Ishikawa (cell line): ENCODE measurements at regions not wholly inside any gene's neighbourhood (a gene's known extent, or its start where the extent isn't known, plus 50 kb on each side); places are given as distances from the start of the nearest gene placed in this dataset.

Experiments
- CEBPB ChIP-seq: IDR thresholded peaks from 2 replicates; pipeline ENCODE4 v1.6.1; 2012
- CREB1 ChIP-seq: IDR thresholded peaks from 2 replicates; pipeline ENCODE4 v1.6.1; 2012; ENCODE audit warnings: low read depth
- EGR1 ChIP-seq: IDR thresholded peaks from 2 replicates; pipeline ENCODE4 v1.6.1; 2012
- EP300 ChIP-seq: IDR thresholded peaks from 2 replicates; pipeline ENCODE4 v1.6.1; 2012; ENCODE audit warnings: borderline replicate concordance
- FOXM1 ChIP-seq: IDR thresholded peaks from 2 replicates; pipeline ENCODE4 v1.6.1; 2012; ENCODE audit warnings: low read depth, borderline replicate concordance
- MAX ChIP-seq: IDR thresholded peaks from 2 replicates; pipeline ENCODE4 v1.6.1; 2012
- NFIC ChIP-seq: IDR thresholded peaks from 2 replicates; pipeline ENCODE4 v1.6.1; 2012
- RAD21 ChIP-seq: IDR thresholded peaks from 2 replicates; pipeline ENCODE4 v1.6.1; 2012; ENCODE audit warnings: low read depth
- REST ChIP-seq: IDR thresholded peaks from 2 replicates; pipeline ENCODE4 v1.6.1; 2012; ENCODE audit warnings: low read depth, mild to moderate bottlenecking
- TAF1 ChIP-seq: IDR thresholded peaks from 2 replicates; pipeline ENCODE4 v1.6.1; 2012; ENCODE audit warnings: low read depth, mild to moderate bottlenecking
- TCF12 ChIP-seq: IDR thresholded peaks from 2 replicates; pipeline ENCODE4 v1.6.1; 2012; ENCODE audit warnings: low read depth
- TEAD4 ChIP-seq: IDR thresholded peaks from 2 replicates; pipeline ENCODE4 v1.6.1; 2012
- USF1 ChIP-seq: IDR thresholded peaks from 2 replicates; pipeline ENCODE4 v1.6.1; 2012
- YY1 ChIP-seq: IDR thresholded peaks from 2 replicates; pipeline ENCODE4 v1.6.1; 2012; ENCODE audit warnings: low read depth
- ZBTB7A ChIP-seq: IDR thresholded peaks from 2 replicates; pipeline ENCODE4 v1.6.1; 2012; ENCODE audit warnings: low read depth

- no peak for TF ChIP-seq MAX
- no peak for TF ChIP-seq ZBTB7A
- no peak for TF ChIP-seq REST
- no peak for TF ChIP-seq TEAD4
- no peak for TF ChIP-seq RAD21
- no peak for TF ChIP-seq YY1
- no peak for TF ChIP-seq NFIC
- TF ChIP-seq EGR1: no peak
- TF ChIP-seq TAF1: no peak
- TF ChIP-seq EP300: no peak
- no peak for TF ChIP-seq USF1
- no peak for TF ChIP-seq FOXM1
- no peak for TF ChIP-seq TCF12
- no peak for TF ChIP-seq CEBPB
- no peak for TF ChIP-seq CREB1
These were observed 51.8 kb upstream of the ANKRD34C start for GRCh38 chr15:79230766-79231165.

GRCh38 chr15:79222808-79223207, 59.7 kb upstream of the ANKRD34C start:
- TF ChIP-seq TAF1 (no peak), YY1 (no peak), FOXM1 (no peak), USF1 (no peak), NFIC (no peak), EP300 (no peak), MAX (no peak), RAD21 (no peak), EGR1 (no peak), TEAD4 (no peak), CEBPB (no peak), ZBTB7A (no peak), CREB1 (no peak), REST (no peak), TCF12 (no peak)

- TF ChIP-seq EGR1: no peak
These were observed 60.8 kb upstream of the ANKRD34C start for GRCh38 chr15:79221696-79222095.

- TF ChIP-seq TEAD4: no peak
- TF ChIP-seq RAD21: no peak
- no peak for TF ChIP-seq EP300
- TF ChIP-seq CEBPB: no peak
- no peak for TF ChIP-seq TCF12
- no peak for TF ChIP-seq YY1
- no peak for TF ChIP-seq EGR1
- TF ChIP-seq NFIC: no peak
- TF ChIP-seq ZBTB7A: no peak
- no peak for TF ChIP-seq FOXM1
- no peak for TF ChIP-seq TAF1
- no peak for TF ChIP-seq MAX
- no peak for TF ChIP-seq USF1
- no peak for TF ChIP-seq CREB1
- TF ChIP-seq REST: no peak
These were observed 63.0 kb upstream of the ANKRD34C start for GRCh38 chr15:79219393-79220056.
